NCI-H1694 (cell line): ENCODE measurements at regions not wholly inside any gene's neighbourhood (a gene's known extent, or its start where the extent isn't known, plus 50 kb on each side); places are given as distances from the start of the nearest gene placed in this dataset.
"Not testable (repeated sequence)": the region's sequence is repeated elsewhere in the genome, so short reads cannot be mapped to it uniquely, and the experiment has no call there.

Source experiments
- DNase-seq: peaks from one replicate; lab custom pipeline; 2025; lab: John Stamatoyannopoulos, UW

DNA sequence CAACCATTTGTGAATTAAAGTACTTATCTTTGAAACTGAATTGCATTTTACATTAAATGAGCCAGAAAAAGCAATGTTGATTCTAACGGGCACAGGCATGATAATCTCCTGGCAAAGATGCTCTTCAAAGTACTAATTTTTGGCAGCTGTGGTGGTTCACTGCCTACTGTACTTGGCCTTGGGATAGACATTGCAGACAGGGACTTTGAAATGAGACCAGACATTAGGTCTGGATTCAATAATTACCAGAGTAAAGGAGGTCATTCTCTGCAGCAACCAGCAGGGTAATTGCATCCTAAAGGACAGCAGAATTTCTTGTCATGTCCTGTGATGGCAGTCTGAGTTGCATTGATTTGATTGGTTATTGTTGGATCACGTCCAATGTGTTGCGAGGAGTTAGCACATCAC, 986.5 kb downstream of the TDRD15 start:
- peak; percentile 72 for DNase-seq

- no peak for DNase-seq
Measured at GRCh38 chr2:22124003-22124402, 1000.2 kb downstream of the TDRD15 start.

- no peak for DNase-seq
Measured at GRCh38 chr2:22126106-22126505, 1002.3 kb downstream of the TDRD15 start.

DNA sequence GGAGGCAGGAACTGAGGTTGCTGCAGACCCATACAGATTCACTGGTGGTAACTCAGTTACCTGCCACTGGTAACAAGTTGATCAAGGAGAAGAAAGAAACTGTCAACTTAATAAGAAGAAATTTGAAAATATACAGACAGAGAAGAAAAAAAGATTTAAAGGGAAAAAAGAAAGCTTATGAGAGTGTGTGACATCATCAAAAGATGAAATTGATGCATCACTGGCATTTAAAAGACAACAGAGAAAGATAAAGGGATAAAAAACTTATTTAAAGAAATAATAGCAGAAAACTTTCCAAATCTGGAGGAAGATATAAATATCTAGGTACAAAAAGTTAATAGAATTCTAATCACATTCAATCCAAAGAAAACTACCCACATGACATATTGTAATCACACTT, 1003.2 kb downstream of the TDRD15 start:
- no peak for DNase-seq

DNA sequence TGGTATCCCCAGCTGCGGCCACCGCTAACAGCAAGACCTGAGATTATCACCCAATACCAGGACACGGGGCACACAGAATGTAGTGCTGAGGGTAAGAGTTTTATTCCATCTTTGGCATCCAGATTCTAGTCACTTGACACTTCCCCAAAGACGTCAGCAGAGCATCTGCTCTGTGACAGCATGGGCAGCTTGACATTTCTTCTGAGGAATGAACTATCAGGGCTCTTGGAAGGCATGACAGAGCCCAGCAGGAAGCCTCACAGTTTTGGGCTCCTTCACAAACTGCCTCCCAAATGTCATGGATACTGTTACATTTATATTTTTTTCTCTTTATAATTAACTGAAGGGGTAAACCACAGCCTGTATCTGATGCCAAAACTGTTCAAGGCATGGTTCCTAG, 1010.7 kb downstream of the TDRD15 start:
- DNase-seq: no peak

GRCh38 chr2:22136446-22136845, 1012.7 kb downstream of the TDRD15 start:
- no peak for DNase-seq

- no peak for DNase-seq
Measured at GRCh38 chr2:22143840-22144239, 1020.1 kb downstream of the TDRD15 start.

- no peak for DNase-seq
Measured at GRCh38 chr2:22153931-22154613, 1030.3 kb downstream of the TDRD15 start.

DNA sequence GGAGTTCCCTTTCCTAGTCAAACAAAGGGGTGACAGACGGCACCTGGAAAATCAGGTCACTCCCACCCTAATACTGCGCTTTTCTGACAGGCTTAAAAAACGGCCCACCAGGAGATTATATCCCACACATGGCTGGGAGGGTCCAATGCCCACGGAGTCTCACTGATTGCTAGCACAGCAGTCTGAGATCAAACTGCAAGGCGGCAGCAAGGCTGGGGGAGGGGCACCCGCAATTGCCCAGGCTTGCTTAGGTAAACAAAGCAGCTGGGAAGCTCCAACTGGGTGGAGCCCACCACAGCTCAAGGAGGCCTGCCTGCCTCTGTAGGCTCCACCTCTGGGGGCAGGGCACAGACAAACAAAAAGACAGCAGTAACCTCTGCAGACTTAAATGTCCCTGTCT, 1032.9 kb downstream of the TDRD15 start:
- DNase-seq: not testable (repeated sequence)

DNA sequence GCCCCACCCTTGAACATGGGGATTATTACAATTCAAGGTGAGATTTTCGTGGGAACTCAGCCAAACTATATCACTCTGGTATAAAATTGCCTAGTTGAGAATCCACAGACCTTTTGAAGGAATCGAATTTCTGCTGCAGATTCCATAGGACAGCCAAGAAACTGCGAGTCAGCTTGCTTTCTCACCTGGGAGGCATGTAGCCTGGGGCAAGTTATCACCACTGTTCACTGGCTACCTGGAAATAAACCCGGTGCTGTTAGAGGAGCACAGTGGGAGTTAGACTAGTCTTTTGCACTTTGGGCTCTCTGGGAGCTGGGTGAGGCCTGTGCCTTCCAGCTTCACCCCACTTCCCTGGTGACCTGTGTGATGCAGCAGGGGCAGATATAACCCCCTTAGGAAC, 1043.5 kb downstream of the TDRD15 start:
- DNase-seq: no peak

GRCh38 chr2:22175003-22175402, 1051.2 kb downstream of the TDRD15 start:
- no peak for DNase-seq

- no peak for DNase-seq
Measured at GRCh38 chr2:22185251-22185650, 1061.5 kb downstream of the TDRD15 start.

DNA sequence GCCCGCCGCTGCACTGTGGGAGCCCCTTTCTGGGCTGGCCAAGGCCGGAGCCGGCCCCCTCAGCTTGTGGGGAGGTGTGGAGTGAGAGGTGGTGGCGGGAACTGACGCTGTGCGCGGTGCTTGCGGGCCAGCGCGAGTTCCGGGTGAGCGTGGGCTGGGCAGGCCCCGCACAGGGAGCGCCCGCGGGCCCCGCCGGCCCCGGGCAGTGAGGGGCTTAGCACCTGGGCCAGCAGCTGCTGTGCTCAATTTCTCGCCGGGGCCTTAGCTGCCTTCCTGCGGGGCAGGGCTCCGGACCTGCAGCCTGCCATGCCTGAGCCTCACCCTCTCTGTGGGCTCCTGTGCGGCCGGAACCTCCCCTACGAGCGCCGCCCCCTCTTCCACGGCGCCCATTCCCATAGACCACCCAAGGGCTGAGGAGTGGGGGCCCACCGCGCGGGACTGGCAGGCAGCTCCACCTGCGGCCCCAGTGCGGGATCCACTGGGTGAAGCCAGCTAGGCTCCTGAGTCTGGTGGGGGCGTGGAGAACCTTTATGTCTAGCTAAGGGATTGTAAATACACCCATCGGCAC, 1062.6 kb downstream of the TDRD15 start:
- not testable (repeated sequence) for DNase-seq

DNA sequence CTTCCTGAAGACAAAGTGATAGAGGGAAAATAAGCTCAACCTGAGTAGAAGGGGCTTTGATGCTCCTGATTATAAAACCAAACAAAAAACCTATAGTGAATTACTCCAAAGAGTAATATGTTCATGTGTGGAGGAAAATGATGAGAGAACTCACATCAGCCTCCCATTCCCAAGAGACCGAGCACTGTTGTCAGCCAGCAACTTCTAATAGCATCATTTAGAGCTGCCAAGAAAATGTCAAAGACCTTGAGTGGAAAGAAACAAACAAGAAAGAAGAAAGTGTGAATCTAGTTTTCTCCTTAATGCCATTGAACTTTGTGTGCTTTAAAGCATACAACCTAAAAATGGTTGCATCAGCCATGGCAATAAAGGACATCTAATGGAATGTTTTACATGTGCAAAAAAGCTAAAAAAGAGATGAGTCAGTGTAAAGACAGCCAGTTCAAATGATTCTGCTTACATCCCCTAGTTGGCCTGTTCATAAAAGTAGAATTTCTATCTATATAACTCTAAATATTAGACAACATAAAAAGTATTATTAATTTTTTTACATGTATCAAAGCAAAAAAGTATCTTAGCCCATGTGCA, 1066.2 kb downstream of the TDRD15 start:
- no peak for DNase-seq

DNA sequence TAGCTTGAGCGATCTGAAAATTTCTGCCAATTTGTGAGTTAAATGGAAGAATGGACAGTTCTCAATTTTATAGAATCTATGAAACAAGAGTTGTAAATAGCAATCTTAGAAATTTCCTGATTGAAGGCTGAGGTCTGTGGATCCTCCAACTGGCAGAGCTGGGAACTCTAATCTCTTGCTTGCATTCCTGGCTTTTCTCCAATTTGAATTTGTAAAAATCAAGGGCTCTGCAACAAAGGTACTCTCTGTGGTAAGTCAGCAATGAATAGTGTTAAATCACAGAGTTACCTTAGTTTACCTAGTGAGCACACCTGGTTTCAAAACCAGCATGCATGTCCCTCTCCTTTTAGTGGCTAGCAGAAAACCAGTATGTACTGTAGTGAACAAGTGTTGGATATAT, 1070.5 kb downstream of the TDRD15 start:
- DNase-seq: no peak

GRCh38 chr2:22196806-22197205, 1073.0 kb downstream of the TDRD15 start:
- no peak for DNase-seq

DNA sequence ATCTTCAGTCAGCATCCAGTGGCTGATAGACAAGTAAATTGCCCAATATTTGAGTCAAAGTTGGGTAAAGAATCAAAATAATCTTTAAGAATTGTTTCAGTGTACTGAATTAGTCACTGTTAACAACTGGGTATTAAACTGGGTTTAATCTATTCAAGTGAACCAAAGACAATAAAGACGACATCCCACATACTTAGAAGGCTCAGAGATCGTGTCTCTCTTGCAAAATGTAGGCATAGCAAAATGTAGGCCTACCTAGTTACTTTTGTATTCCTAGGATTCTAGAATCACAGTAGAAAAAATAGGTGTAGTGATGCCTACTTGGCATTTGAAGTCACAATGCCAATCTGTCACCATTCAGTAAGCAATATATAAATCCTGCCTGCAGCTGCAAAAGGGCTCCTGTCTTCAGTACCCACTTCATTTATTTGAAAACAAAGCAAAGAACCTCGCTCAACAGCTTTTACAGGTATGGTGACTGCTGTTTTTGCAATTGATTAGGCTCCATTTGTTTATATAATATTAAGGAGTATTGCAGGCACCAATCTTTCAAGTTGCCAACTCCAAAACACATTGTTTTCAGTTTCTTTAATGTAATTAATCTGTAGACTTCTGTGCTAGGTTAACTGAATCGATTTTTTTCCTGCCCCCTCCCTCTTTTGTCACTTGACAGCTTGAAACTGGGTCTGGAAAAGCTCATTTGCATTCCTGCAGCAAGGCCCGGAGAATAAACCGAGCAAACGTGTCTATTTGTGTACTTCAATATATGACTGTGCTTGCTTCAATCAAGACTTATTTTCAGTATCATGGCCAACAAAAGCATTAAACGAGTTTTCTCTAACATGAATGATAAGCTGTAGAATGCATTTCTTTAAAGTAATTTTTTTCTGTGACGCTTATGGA, 1074.9 kb downstream of the TDRD15 start:
- no peak for DNase-seq

DNA sequence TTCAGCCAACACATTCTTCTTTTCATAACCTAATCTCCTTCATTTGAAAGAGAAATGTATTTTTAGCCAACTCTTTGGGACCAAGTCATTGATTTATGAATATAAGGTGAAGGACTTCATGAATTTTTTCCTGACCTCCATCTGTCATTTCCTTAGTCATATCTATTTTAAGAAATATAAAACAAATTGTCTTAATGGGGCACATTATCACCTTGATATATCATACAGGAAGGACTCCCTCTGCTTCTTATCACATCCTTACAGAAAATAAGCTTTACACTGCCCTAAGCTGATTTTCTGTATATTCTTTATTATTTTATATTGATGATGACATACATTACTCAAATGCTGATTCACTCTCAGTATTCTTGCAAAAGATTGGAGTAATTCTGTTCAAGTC, 1076.2 kb downstream of the TDRD15 start:
- DNase-seq: no peak

DNA sequence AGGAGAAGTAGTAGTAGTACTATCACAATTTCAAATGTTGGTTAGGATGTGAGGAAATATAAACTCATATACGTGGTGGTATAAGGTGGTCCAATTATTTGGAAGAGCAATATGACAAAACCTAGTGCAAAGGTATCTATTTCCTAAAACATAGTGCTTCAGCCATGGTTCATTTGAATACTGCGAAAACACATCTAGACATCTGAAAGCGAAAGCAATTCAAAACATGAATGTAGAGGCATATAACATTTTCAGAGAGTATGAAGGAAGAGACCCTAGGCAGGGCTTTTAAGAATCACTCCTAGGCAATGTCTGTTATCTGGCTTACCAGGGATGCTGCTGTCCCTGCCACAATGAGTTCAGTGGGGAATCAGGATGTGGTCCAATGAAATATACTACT, 1085.8 kb downstream of the TDRD15 start:
- no peak for DNase-seq

GRCh38 chr2:22213237-22213636, 1089.5 kb downstream of the TDRD15 start:
- no peak for DNase-seq

DNA sequence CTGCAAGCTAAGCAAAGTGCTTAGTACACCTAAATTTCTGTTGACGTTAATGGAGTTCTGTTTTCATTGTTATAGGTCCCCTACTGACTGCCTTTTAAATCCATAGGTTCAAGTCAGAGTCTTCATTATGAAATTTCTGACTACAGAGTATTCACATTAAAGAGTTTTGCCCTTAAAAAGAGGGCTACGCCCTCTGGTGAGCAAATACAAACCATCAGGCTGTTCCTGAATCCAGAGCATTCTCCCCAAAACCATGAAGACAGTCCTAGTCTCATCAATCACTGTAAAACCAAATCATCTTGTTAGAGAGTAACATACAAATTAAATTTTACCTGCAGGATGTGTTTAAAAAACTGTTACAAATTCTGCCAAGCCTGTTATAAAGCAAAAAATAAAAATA, 1091.7 kb downstream of the TDRD15 start:
- DNase-seq: no peak

- no peak for DNase-seq
Measured at GRCh38 chr2:22217881-22218280, 1094.1 kb downstream of the TDRD15 start.

GRCh38 chr2:22221006-22221405, 1097.2 kb downstream of the TDRD15 start:
- no peak for DNase-seq
